ENCODE measurements at regions not wholly inside any gene's neighbourhood (a gene's known extent, or its start where the extent isn't known, plus 50 kb on each side); places are given as distances from the start of the nearest gene placed in this dataset.

DNA sequence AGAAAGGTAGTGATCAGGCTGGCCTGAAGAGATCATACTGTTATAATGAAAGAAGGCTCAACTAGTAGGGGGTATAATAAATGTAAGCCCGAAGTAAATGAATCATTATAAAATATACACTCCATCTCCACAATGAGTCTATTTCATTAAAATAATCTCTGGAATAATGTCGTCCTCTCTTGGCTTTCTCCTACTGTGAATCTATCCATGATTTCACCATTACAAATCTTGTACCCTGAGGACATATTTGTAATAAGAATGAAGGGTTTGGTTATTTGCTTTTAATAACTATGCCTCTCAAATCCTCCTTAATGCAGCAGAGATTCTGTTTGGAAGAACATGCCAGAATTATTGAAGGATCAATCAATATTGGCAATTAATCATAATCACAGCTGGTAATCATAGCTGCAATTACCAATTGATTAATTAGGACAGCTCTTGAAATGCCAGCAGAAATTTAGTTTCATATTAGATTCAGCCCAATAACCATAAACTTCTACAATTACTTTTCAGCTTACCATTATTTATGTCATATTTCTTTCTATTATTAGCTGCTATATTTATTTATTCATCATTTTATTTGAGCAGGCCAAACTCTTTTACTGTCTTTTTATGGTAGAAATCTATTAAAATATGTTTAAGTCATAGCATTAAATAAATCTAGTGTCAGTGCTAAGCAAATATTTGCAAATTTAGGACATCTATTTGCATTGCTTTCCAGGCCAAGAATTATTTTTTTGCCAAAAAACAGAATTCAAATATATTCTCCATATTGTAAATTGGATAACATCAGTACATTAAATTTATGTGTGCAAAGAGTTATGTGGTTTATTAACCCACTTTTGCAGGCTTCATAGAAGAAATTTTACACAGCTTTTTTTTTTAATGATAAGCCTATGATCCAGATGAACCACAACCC, 588.4 kb upstream of the LRRC4C start:
- DNase-seq (ENCODE audit: low read depth), result no peak
- no peak for TF ChIP-seq CTCF (conservative IDR thresholded peaks at IDR 0.05; ENCODE audit: low read depth, low read length)

DNA sequence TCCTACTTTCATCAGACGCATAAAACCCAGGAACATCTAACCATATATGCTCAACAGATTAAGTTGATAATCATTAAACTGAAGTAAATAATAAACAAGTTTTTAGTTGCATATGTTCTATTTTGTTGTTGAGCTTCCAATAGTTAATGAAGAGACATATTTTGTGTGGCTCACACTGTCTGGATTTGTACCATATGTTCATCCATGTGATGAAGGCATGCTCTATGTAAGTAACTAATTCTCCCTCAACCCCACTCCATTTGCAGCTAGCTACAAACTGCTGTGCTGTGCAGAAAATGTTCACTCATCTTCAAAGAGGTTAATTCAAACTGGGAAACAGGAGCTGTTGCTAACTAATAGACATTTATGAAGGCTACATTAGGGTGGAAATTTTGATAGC, 589.7 kb upstream of the LRRC4C start:
- H3K4me3 ChIP-seq (ENCODE audit: low read depth, low read length), result no peak overlapping the region
- DNase-seq (ENCODE audit: low read depth), result no peak
- TF ChIP-seq CTCF (conservative IDR thresholded peaks at IDR 0.05; ENCODE audit: low read depth, low read length), result no peak

More for the DNA sequence above, 588.4 kb upstream of the LRRC4C start:
- H3K4me3 ChIP-seq (ENCODE audit: low read depth, low read length), result no peak overlapping the region

DNA sequence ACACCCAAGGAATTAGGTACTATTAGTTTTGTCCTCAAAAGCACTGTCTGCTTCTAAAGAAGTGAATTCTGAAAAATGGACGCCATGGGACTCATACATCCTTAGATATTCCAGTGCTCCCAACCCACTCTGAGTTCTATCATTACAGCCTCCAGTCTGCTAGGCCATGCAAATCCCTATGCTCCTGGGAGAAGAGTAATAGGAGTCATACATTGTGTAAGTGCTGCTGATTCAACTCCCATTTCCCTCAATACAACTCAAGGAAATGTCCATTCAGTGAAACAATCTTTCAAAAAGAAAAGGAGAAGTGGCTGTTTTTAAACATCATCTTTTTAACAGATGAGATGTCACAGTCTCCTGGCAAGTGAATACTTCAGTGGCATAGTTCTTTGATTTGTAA, 590.2 kb upstream of the LRRC4C start:
- TF ChIP-seq CTCF (conservative IDR thresholded peaks at IDR 0.05; ENCODE audit: low read depth, low read length), result no peak

GRCh38 chr11:42054351-42054900, 595.0 kb upstream of the LRRC4C start:
- TF ChIP-seq CTCF (conservative IDR thresholded peaks at IDR 0.05; ENCODE audit: low read depth, low read length), result no peak
- no peak overlapping the region for H3K4me3 ChIP-seq (ENCODE audit: low read depth, low read length)
- no peak for DNase-seq (ENCODE audit: low read depth)

More for the DNA sequence above, 590.2 kb upstream of the LRRC4C start:
- H3K4me3 ChIP-seq (ENCODE audit: low read depth, low read length), result no peak overlapping the region
- no peak for DNase-seq (ENCODE audit: low read depth)

DNA sequence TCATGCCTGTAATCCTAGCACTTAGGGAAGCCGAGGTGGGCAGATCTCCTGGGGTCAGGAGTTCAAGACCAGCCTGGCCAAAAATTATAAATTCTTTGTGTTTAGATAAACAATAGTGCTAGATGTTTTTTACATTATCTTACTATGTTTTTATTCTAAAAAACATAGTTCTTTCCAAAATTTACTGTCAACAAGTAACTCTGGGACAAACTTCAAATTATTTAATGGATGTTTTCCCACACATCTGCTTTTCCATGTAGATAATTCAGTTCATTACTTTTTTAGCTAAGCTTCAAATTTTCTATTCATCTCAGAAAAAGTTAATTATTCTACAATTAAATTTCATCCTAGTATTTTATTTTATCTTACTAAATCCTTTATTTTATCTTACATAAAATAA, 596.2 kb upstream of the LRRC4C start:
- no peak for DNase-seq (ENCODE audit: low read depth)
- H3K4me3 ChIP-seq (ENCODE audit: low read depth, low read length), result no peak overlapping the region
- TF ChIP-seq CTCF (conservative IDR thresholded peaks at IDR 0.05; ENCODE audit: low read depth, low read length), result no peak

DNA sequence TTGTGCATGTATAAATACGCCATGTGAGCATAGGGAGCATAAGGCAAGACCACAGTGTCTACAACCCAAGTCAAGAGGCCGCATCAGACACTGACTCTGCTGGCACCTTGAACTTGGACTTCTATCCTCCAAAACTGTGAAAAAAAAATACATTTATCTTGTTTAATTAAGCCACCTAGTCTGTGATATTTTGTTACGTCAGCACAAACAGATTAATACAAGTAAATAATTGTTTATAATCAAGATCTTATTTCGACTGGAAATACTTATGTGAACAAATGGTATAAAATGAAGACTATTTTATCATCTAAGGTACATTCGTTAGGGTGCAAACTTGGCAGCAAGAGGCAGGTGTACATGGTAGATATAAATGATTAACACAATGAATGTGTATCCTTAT, 599.3 kb upstream of the LRRC4C start:
- no peak overlapping the region for H3K4me3 ChIP-seq (ENCODE audit: low read depth, low read length)
- no peak for TF ChIP-seq CTCF (conservative IDR thresholded peaks at IDR 0.05; ENCODE audit: low read depth, low read length)
- no peak for DNase-seq (ENCODE audit: low read depth)
